Memory B cell (primary cell): ENCODE measurements at regions not wholly inside any gene's neighbourhood (a gene's known extent, or its start where the extent isn't known, plus 50 kb on each side); places are given as distances from the start of the nearest gene placed in this dataset.
A peak's percentile ranks its signal among the peaks of the same experiment; 100 is the strongest.
"Not testable (repeated sequence)": the region's sequence is repeated elsewhere in the genome, so short reads cannot be mapped to it uniquely, and the experiment has no call there.

Experiments
- ATAC-seq: fragments of 150-1000 bp; cut with Tn5 transposase; 2 replicates; pipeline ENCODE4 v1.10.0; 2021; ENCODE audit warnings: low read depth, mild to moderate bottlenecking, moderate library complexity
- DNase-seq, 2 donors: peaks; one replicate each; pipeline ENCODE4 v3.0.0; 2022; ENCODE audit warnings: low spot score in 2 of 2
- H3K27ac Mint-ChIP-seq: one replicate; pipeline ENCODE4 v1.8.0; 2022; ENCODE audit warnings: mild to moderate bottlenecking, moderate library complexity, mixed read lengths
- H3K27me3 Mint-ChIP-seq: one replicate; pipeline ENCODE4 v1.8.0; 2022; ENCODE audit warnings: mixed read lengths
- H3K36me3 Mint-ChIP-seq: one replicate; pipeline ENCODE4 v1.8.0; 2022; ENCODE audit warnings: mild to moderate bottlenecking, mixed read lengths
- H3K4me1 Mint-ChIP-seq: one replicate; pipeline ENCODE4 v1.8.0; 2022; ENCODE audit warnings: mixed read lengths
- H3K4me3 Mint-ChIP-seq: one replicate; pipeline ENCODE4 v1.8.0; 2022; ENCODE audit warnings: mild to moderate bottlenecking, moderate library complexity, mixed read lengths
- H3K9me3 Mint-ChIP-seq: one replicate; pipeline ENCODE4 v1.8.0; 2022; ENCODE audit warnings: mixed read lengths

- not testable (repeated sequence) for ATAC-seq, H3K4me1 Mint-ChIP-seq, H3K27ac Mint-ChIP-seq, H3K36me3 Mint-ChIP-seq, DNase-seq, H3K27me3 Mint-ChIP-seq, H3K9me3 Mint-ChIP-seq, H3K4me3 Mint-ChIP-seq
Measured at GRCh38 chr9:78172610-78173009, 63.3 kb upstream of the CEP78 start.

- Mint-ChIP-seq H3K36me3 (peaks cover 1% of the 10 kb centered on the region), H3K9me3 (peaks cover 6% of the 10 kb centered on the region), H3K27me3 (peaks cover 3% of the 10 kb centered on the region), H3K4me3 (no peak overlapping the region), H3K4me1 (no peaks in the 10 kb centered on the region), H3K27ac (no peak overlapping the region)
- ATAC-seq (no peak), DNase-seq (no peak)
Measured at GRCh38 chr9:78171651-78172050, 64.2 kb upstream of the CEP78 start.

DNA sequence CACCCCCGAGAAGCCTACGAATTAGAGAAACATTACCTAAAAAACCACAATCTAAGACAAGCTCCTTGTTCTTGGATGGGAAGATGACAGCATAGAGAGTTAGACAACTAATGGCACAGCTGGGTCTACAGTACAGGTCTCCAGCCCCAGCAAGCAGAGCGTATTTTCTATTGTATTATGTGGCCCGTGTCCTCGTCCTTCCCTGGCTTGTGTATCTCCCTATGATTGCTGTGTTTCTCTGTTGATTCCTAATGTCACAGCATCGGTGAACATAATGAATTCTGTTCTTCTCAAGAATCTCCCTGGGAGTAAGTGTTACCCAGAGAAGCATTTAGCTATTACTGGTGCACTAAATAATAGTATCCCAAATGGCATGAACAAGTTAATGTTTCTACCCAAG is 66.8 kb upstream of the CEP78 start:
- Mint-ChIP-seq H3K36me3 (peaks cover 1% of the 10 kb centered on the region), H3K4me3 (no peak overlapping the region), H3K9me3 (peaks cover 10% of the 10 kb centered on the region), H3K27ac (no peak overlapping the region), H3K4me1 (no peaks in the 10 kb centered on the region), H3K27me3 (peaks cover 7% of the 10 kb centered on the region)
- ATAC-seq (no peak), DNase-seq (no peak)

DNA sequence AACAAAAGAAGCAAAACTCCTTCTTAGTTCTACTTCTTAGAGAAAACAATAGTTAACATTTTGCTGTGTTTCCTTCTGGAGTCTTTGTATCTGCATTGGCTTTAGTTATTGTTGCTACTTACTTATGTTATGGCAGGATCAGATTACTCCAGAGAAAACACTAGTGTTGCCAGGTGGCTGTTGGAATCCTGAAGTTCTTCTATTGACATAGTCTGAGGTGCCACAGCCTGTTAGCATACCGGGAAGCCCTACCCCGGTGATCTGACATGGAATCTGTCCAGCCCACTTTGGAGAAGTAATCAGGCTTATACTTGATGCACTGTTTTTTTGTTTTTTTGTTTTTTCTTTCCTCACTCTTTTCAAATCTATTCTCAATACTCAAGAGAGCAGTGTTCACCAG is 68.5 kb upstream of the CEP78 start:
- DNase-seq: no peak

GRCh38 chr9:78163834-78164233 is 72.0 kb upstream of the CEP78 start:
- Mint-ChIP-seq H3K9me3 (peaks cover 10% of the 10 kb centered on the region), H3K4me3 (no peak overlapping the region), H3K27ac (no peak overlapping the region), H3K27me3 (peaks cover 7% of the 10 kb centered on the region), H3K36me3 (peaks cover 4% of the 10 kb centered on the region), H3K4me1 (no peaks in the 10 kb centered on the region)
- no peak for ATAC-seq
- DNase-seq: no peak

More for the DNA sequence above, 68.5 kb upstream of the CEP78 start:
- peaks cover 7% of the 10 kb centered on the region for H3K27me3 Mint-ChIP-seq
- ATAC-seq: no peak
- no peak overlapping the region for H3K27ac Mint-ChIP-seq
- peaks cover 15% of the 10 kb centered on the region for H3K9me3 Mint-ChIP-seq
- no peak overlapping the region for H3K4me3 Mint-ChIP-seq
- no peaks in the 10 kb centered on the region for H3K4me1 Mint-ChIP-seq
- H3K36me3 Mint-ChIP-seq: peaks cover 6% of the 10 kb centered on the region

GRCh38 chr9:78158286-78158685 is 77.6 kb upstream of the CEP78 start:
- peaks cover 5% of the 10 kb centered on the region for H3K9me3 Mint-ChIP-seq
- no peak for DNase-seq
- no peak overlapping the region for H3K27ac Mint-ChIP-seq
- no peak overlapping the region for H3K4me3 Mint-ChIP-seq
- no peak for ATAC-seq
- H3K4me1 Mint-ChIP-seq: no peaks in the 10 kb centered on the region
- H3K36me3 Mint-ChIP-seq: no peaks in the 10 kb centered on the region
- peaks cover 1% of the 10 kb centered on the region for H3K27me3 Mint-ChIP-seq

- no peak for DNase-seq
- Mint-ChIP-seq H3K4me3 (peak overlapping the region; percentile 45), H3K9me3 (no peaks in the 10 kb centered on the region), H3K4me1 (peaks cover 19% of the 10 kb centered on the region), H3K36me3 (no peaks in the 10 kb centered on the region), H3K27me3 (no peaks in the 10 kb centered on the region), H3K27ac (no peak overlapping the region)
- ATAC-seq: no peak
Measured at GRCh38 chr9:78150983-78151356, 84.9 kb upstream of the CEP78 start.

- no peak overlapping the region for H3K27ac Mint-ChIP-seq
- no peak for DNase-seq
- H3K4me3 Mint-ChIP-seq: peak overlapping the region; percentile 45
- no peaks in the 10 kb centered on the region for H3K27me3 Mint-ChIP-seq
- ATAC-seq: peak; percentile 46
- peaks cover 19% of the 10 kb centered on the region for H3K4me1 Mint-ChIP-seq
- H3K36me3 Mint-ChIP-seq: no peaks in the 10 kb centered on the region
- no peaks in the 10 kb centered on the region for H3K9me3 Mint-ChIP-seq
Measured at GRCh38 chr9:78150312-78150982, 85.4 kb upstream of the CEP78 start.

GRCh38 chr9:78149702-78150291 is 86.1 kb upstream of the CEP78 start:
- H3K4me1 Mint-ChIP-seq: peaks cover 22% of the 10 kb centered on the region
- no peaks in the 10 kb centered on the region for H3K36me3 Mint-ChIP-seq
- ATAC-seq (peak; percentile 59), DNase-seq (no peak)
- H3K27ac Mint-ChIP-seq: no peak overlapping the region
- H3K9me3 Mint-ChIP-seq: no peaks in the 10 kb centered on the region
- peak overlapping the region; percentile 44 for H3K4me3 Mint-ChIP-seq
- no peaks in the 10 kb centered on the region for H3K27me3 Mint-ChIP-seq

DNA sequence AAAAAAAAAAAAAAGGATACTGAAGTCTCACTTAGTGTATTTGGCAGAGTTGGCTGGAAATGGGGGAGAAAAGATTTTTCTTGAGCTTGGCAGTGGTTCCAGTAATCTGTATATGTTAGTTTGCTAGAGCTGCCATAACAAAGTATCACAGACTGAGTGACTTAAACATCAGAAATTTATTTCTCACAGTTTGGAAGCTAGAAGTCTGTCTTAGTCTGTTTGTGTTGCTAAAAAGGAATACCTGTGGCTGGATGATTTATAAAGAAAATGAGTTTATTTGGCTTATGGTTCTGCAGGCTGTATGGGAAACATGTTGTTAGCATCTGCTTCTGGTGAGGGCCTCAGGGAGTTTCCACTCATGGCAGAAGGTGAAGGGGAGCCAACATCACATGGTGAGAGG is 89.6 kb upstream of the CEP78 start:
- ATAC-seq (no peak), DNase-seq (no peak)
- H3K4me1 Mint-ChIP-seq: peaks cover 28% of the 10 kb centered on the region
- peaks cover 6% of the 10 kb centered on the region for H3K9me3 Mint-ChIP-seq
- no peaks in the 10 kb centered on the region for H3K27me3 Mint-ChIP-seq
- no peak overlapping the region for H3K27ac Mint-ChIP-seq
- H3K4me3 Mint-ChIP-seq: no peak overlapping the region
- H3K36me3 Mint-ChIP-seq: peaks cover 9% of the 10 kb centered on the region

- peaks cover 17% of the 10 kb centered on the region for H3K4me1 Mint-ChIP-seq
- ATAC-seq (no peak), DNase-seq (no peak)
- H3K27ac Mint-ChIP-seq: no peak overlapping the region
- H3K36me3 Mint-ChIP-seq: peaks cover 9% of the 10 kb centered on the region
- peaks cover 8% of the 10 kb centered on the region for H3K9me3 Mint-ChIP-seq
- H3K27me3 Mint-ChIP-seq: no peaks in the 10 kb centered on the region
- H3K4me3 Mint-ChIP-seq: no peak overlapping the region
Measured at GRCh38 chr9:78144663-78145377, 91.1 kb upstream of the CEP78 start.

DNA sequence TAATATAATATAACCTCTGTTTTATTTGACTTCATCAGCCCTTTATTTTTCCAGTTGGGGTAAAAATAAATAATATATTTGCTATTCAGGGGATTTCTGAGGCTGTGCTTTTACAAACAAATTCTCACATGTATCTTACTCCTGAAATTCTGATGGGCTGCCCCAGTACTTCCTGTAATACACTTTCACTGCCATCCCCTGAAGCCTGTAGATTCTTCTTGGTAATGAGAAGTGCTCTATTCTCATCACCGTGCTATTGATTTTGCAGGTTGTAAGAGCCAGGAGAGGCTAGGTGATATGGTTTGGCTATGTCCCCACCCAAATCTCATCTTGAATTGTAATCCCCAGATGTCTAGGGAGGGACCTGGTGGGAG is 91.9 kb upstream of the CEP78 start:
- peaks cover 12% of the 10 kb centered on the region for H3K4me1 Mint-ChIP-seq
- H3K4me3 Mint-ChIP-seq: no peak overlapping the region
- peaks cover 9% of the 10 kb centered on the region for H3K36me3 Mint-ChIP-seq
- no peak overlapping the region for H3K27ac Mint-ChIP-seq
- ATAC-seq: no peak
- no peaks in the 10 kb centered on the region for H3K27me3 Mint-ChIP-seq
- H3K9me3 Mint-ChIP-seq: peaks cover 10% of the 10 kb centered on the region
- no peak for DNase-seq

DNA sequence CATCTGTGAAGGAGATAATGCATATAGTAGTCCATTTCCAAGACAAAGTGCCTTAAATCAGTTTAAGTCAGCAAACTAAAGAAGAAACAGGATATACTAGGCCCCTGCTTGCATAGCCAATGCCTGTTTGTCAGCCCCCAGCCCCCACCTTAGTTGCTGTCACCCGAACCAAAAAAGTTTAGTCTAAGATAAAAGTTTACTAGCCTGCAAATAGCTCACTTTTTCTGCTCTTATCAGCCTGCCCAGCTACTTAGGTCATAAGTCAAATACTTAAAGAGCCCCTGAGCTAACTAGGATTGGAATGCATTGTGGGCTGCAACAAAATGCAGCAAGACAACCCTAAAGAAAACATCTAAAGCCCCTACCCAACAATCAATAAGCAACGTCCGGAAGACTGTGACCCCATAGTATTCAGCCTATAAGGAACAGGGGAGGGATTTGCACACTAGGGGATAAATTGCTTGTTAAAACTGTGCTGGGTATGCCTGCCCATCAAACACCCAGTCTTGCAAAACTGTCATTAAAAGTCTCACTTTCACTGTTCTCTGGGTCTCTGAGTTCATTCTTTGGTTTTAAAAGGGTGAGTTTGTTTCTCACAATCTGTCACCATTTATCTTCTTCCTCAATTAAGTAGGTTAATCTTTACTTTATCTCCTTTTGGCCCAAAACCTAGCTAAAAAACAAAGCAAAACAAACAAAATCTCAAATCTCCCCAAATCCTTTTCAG is 92.4 kb upstream of the CEP78 start:
- no peak overlapping the region for H3K4me3 Mint-ChIP-seq
- ATAC-seq (no peak), DNase-seq (no peak)

DNA sequence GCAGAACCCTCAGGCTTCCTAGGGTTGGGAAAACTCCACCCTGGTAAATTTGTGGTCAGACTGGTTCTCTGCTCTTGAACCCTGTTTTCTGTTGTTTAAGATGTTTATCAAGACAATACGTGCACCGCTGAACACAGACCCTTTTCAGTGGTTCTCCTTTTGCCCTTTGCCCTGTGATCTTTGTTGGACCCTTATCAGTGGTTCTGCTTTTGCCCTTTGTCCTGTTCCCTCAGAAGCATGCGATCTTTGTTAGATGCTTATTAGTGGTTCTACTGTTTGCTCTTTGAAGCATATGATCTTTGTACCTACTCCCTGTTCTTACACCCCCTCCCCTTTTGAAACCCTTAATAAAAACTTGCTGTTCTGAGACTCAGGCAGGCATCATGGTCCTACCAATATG is 93.6 kb upstream of the CEP78 start:
- peaks cover 11% of the 10 kb centered on the region for H3K36me3 Mint-ChIP-seq
- peaks cover 14% of the 10 kb centered on the region for H3K9me3 Mint-ChIP-seq
- ATAC-seq, H3K27me3 Mint-ChIP-seq, H3K27ac Mint-ChIP-seq, H3K4me3 Mint-ChIP-seq, DNase-seq: not testable (repeated sequence)
- H3K4me1 Mint-ChIP-seq: peaks cover 12% of the 10 kb centered on the region

More for the DNA sequence above, 92.4 kb upstream of the CEP78 start:
- Mint-ChIP-seq H3K36me3 (peaks cover 9% of the 10 kb centered on the region), H3K9me3 (peaks cover 10% of the 10 kb centered on the region), H3K27ac (no peak overlapping the region), H3K27me3 (no peaks in the 10 kb centered on the region), H3K4me1 (peaks cover 12% of the 10 kb centered on the region)
